IMR-90 (cell line): ENCODE measurements at regions not wholly inside any gene's neighbourhood (a gene's known extent, or its start where the extent isn't known, plus 50 kb on each side); places are given as distances from the start of the nearest gene placed in this dataset.

Experiments used
- ATAC-seq: fragments of 200-7000 bp; cut with Tn5 transposase; 2 replicates; pipeline ENCODE4 v1.9.1; 2020; ENCODE audit warnings: low read depth, mild to moderate bottlenecking, moderate library complexity
- BruUV-seq: library from RNA; stranded (reverse); fragments of 400-500 nt; replicated peaks from 2 replicates; lab custom pipeline; 2021; lab: Mats Ljungman, UMichigan
- CTCF ChIA-PET: fragments of 300-600 bp; formaldehyde crosslinking; extraction: SDS; loops from one replicate; lab custom pipeline; 2021; ENCODE audit warnings: antibody characterized with exemption; lab: Yijun Ruan, JAX
- POLR2A ChIA-PET: fragments of 300-600 bp; sonication (Branson Sonifier 250); formaldehyde crosslinking; loops from one replicate; lab custom pipeline; 2022; ENCODE audit warnings: antibody characterized with exemption; ENCODE audit not compliant: unreplicated experiment; lab: Charles Lee
- DNase-seq: peaks from one replicate; pipeline ENCODE4 v3.0.0; 2013
- H2AFZ ChIP-seq: replicated peaks from 2 replicates; pipeline ENCODE3; 2013; ENCODE audit warnings: low read length, mild to moderate bottlenecking; ENCODE audit not compliant: poor library complexity
- H2AK5ac ChIP-seq: 2 replicates; pipeline ENCODE4 v1.6.1; 2013; ENCODE audit warnings: low read depth, low read length, inconsistent platforms
- H2AK9ac ChIP-seq: replicated peaks from 2 replicates; pipeline ENCODE3; 2013; ENCODE audit warnings: mild to moderate bottlenecking, low read depth, low read length, moderate library complexity; ENCODE audit not compliant: poor library complexity
- H2BK120ac ChIP-seq: 2 replicates; pipeline ENCODE4 v1.6.1; 2013; ENCODE audit warnings: low read depth, low read length, inconsistent platforms
- H2BK15ac ChIP-seq: 3 replicates; pipeline ENCODE4 v1.6.1; 2013; ENCODE audit warnings: low read depth, low read length, inconsistent platforms
- H2BK20ac ChIP-seq: 2 replicates; pipeline ENCODE4 v1.6.1; 2013; ENCODE audit warnings: low read depth, mild to moderate bottlenecking, inconsistent platforms, low read length, moderate library complexity
- H2BK5ac ChIP-seq: 2 replicates; pipeline ENCODE4 v1.6.1; 2013; ENCODE audit warnings: mild to moderate bottlenecking, low read depth, low read length, inconsistent platforms; ENCODE audit not compliant: poor library complexity, severe bottlenecking
- H3K14ac ChIP-seq: replicated peaks from 2 replicates; pipeline ENCODE4 v1.6.1; 2013; ENCODE audit warnings: low read depth, low read length, inconsistent platforms
- H3K18ac ChIP-seq: 2 replicates; pipeline ENCODE4 v1.6.1; 2013; ENCODE audit warnings: low read depth, low read length, control low read depth
- H3K23ac ChIP-seq: 2 replicates; pipeline ENCODE4 v1.6.1; 2013; ENCODE audit warnings: low read depth, low read length, inconsistent platforms
- H3K27ac ChIP-seq: 2 replicates; pipeline ENCODE4 v1.5.1; 2013; ENCODE audit warnings: mild to moderate bottlenecking, control low read depth, low read length; ENCODE audit not compliant: insufficient read depth
- H3K27me3 ChIP-seq: 2 replicates; pipeline ENCODE4 v1.6.1; 2013; ENCODE audit warnings: low read length; ENCODE audit not compliant: control insufficient read depth, insufficient read depth
- H3K36me3 ChIP-seq: 2 replicates; pipeline ENCODE4 v1.6.1; 2013; ENCODE audit warnings: low read length, mixed read lengths; ENCODE audit not compliant: control insufficient read depth, insufficient read depth
- H3K4ac ChIP-seq: 2 replicates; pipeline ENCODE4 v1.6.1; 2013; ENCODE audit warnings: low read depth, low read length, inconsistent platforms
- H3K4me1 ChIP-seq: 2 replicates; pipeline ENCODE4 v1.6.1; 2013; ENCODE audit warnings: low read length, mixed read lengths; ENCODE audit not compliant: control insufficient read depth, insufficient read depth
- H3K4me2 ChIP-seq: 2 replicates; pipeline ENCODE4 v1.6.1; 2013; ENCODE audit warnings: low read depth, mild to moderate bottlenecking, control low read depth, low read length, moderate library complexity
- H3K4me3 ChIP-seq: 2 replicates; pipeline ENCODE4 v1.5.1; 2013; ENCODE audit warnings: low read depth, mild to moderate bottlenecking, control low read depth, low read length, moderate library complexity; ENCODE audit not compliant: insufficient read depth
- H3K56ac ChIP-seq: 2 replicates; pipeline ENCODE4 v1.6.1; 2013; ENCODE audit warnings: low read length, inconsistent platforms; ENCODE audit not compliant: insufficient read depth; ENCODE audit errors: extremely low read depth
- H3K79me1 ChIP-seq, 2 experiments: 2 replicates each; pipeline ENCODE4 v1.6.1; 2013; ENCODE audit warnings: low read length in 2 of 2, inconsistent platforms in 1 of 2, low read depth in 1 of 2
- H3K9ac ChIP-seq: 2 replicates; pipeline ENCODE4 v1.6.1; 2013; ENCODE audit warnings: low read depth, low read length, control low read depth
- H3K9me1 ChIP-seq: 2 replicates; pipeline ENCODE4 v1.6.1; 2013; ENCODE audit warnings: low read length, inconsistent platforms; ENCODE audit not compliant: insufficient read depth
- H3K9me3 ChIP-seq: 2 replicates; pipeline ENCODE4 v1.6.1; 2013; ENCODE audit warnings: low read length; ENCODE audit not compliant: control insufficient read depth, insufficient read depth
- H4K20me1 ChIP-seq: 2 replicates; pipeline ENCODE4 v1.6.1; 2013; ENCODE audit warnings: low read length, inconsistent platforms; ENCODE audit not compliant: insufficient read depth
- H4K5ac ChIP-seq: 2 replicates; pipeline ENCODE4 v1.6.1; 2013; ENCODE audit warnings: mild to moderate bottlenecking, low read depth, low read length, control low read depth
- H4K8ac ChIP-seq, 2 experiments: 2 replicates each; pipeline ENCODE4 v1.6.1; 2013; ENCODE audit warnings: low read depth in 2 of 2, low read length in 2 of 2, control low read depth in 1 of 2, inconsistent platforms in 1 of 2
- H4K91ac ChIP-seq: 2 replicates; pipeline ENCODE4 v1.6.1; 2013; ENCODE audit warnings: low read depth, low read length, inconsistent platforms; ENCODE audit not compliant: insufficient read depth
- BHLHE40 ChIP-seq: fragments of 150-350 bp; IDR thresholded peaks from 2 replicates; pipeline ENCODE4 v1.6.1; 2016; ENCODE audit warnings: mild to moderate bottlenecking, low read depth, low read length
- CEBPB ChIP-seq: IDR thresholded peaks from 2 replicates; pipeline ENCODE4 v1.6.1; 2012; ENCODE audit warnings: low read depth, low read length, improper control_type of control experiment
- CHD1 ChIP-seq: IDR thresholded peaks from 2 replicates; pipeline ENCODE4 v1.6.1; 2012; ENCODE audit warnings: low read depth, low read length, improper control_type of control experiment
- CTCF ChIP-seq: conservative IDR thresholded peaks from 2 replicates; pipeline ENCODE4 v1.5.1; 2012; ENCODE audit warnings: mild to moderate bottlenecking, low read depth, low read length, improper control_type of control experiment
- ELK1 ChIP-seq: fragments of 150-350 bp; IDR thresholded peaks from 2 replicates; pipeline ENCODE4 v1.6.1; 2016; ENCODE audit warnings: low read depth, mild to moderate bottlenecking, low read length, moderate library complexity, borderline replicate concordance
- FOS ChIP-seq: fragments of 150-350 bp; IDR thresholded peaks from 2 replicates; pipeline ENCODE4 v1.6.1; 2016; ENCODE audit warnings: low read depth, low read length
- MAFK ChIP-seq: IDR thresholded peaks from 2 replicates; pipeline ENCODE4 v1.6.1; 2012; ENCODE audit warnings: low read depth, low read length, improper control_type of control experiment
- MAZ ChIP-seq: IDR thresholded peaks from 2 replicates; pipeline ENCODE4 v1.6.1; 2012; ENCODE audit warnings: low read depth, mild to moderate bottlenecking, low read length, improper control_type of control experiment, moderate library complexity, borderline replicate concordance
- MXI1 ChIP-seq: IDR thresholded peaks from 2 replicates; pipeline ENCODE4 v1.6.1; 2012; ENCODE audit warnings: low read depth, mild to moderate bottlenecking, low read length, moderate library complexity, borderline replicate concordance
- NFE2L2 ChIP-seq: fragments of 150-350 bp; IDR thresholded peaks from 2 replicates; pipeline ENCODE4 v1.6.1; 2016; ENCODE audit warnings: low read depth, mild to moderate bottlenecking, low read length
- POLR2A ChIP-seq: IDR thresholded peaks from 2 replicates; pipeline ENCODE4 v1.6.1; 2012; ENCODE audit warnings: mild to moderate bottlenecking, low read depth, low read length
- RAD21 ChIP-seq: IDR thresholded peaks from 2 replicates; pipeline ENCODE4 v1.6.1; 2012; ENCODE audit warnings: low read length, improper control_type of control experiment
- RCOR1 ChIP-seq: IDR thresholded peaks from 2 replicates; pipeline ENCODE4 v1.6.1; 2012; ENCODE audit warnings: mild to moderate bottlenecking, low read length, improper control_type of control experiment; ENCODE audit not compliant: insufficient replicate concordance
- RFX5 ChIP-seq: IDR thresholded peaks from 2 replicates; pipeline ENCODE4 v1.8.0; 2012; ENCODE audit warnings: low read depth, mild to moderate bottlenecking, low read length, moderate library complexity
- SMC3 ChIP-seq: fragments of 150-350 bp; IDR thresholded peaks from 2 replicates; pipeline ENCODE4 v1.6.1; 2016; ENCODE audit warnings: low read depth, mild to moderate bottlenecking, antibody characterized with exemption, low read length, moderate library complexity
- USF2 ChIP-seq: fragments of 150-350 bp; IDR thresholded peaks from 2 replicates; pipeline ENCODE4 v1.6.1; 2017; ENCODE audit warnings: mild to moderate bottlenecking, antibody characterized with exemption, low read length, low read depth
- WGBS, 2 experiments: methylation state at CpG; one replicate each; pipeline versions ENCODE4 v1.1.5 to v1.1.7; 2013; ENCODE audit warnings: missing lambda C conversion rate in 2 of 2; ENCODE audit not compliant: insufficient read length in 1 of 2; ENCODE audit errors: extremely low coverage in 2 of 2; 5-methylcytosine and 5-hydroxymethylcytosine counted together
- dilution Hi-C: fragments of 300-500 bp; cut with HindIII; formaldehyde crosslinking; loops from one replicate; pipeline ENCODE4 v1.14.3; 2018; ENCODE audit warnings: low sequenced_read_pairs; ENCODE audit not compliant: unreplicated experiment
- in situ Hi-C: fragments of 300-500 bp; cut with MboI; formaldehyde crosslinking; loops from 3 replicates; pipeline ENCODE4 v1.14.3; 2019; ENCODE audit warnings: low sequenced_read_pairs, inconsistent platforms, mixed read lengths
- intact Hi-C: fragments of 100-400 bp; cut with micrococcal nuclease; formaldehyde crosslinking; loops from 2 replicates; pipeline ENCODE4 v1.10.0; 2022

GRCh38 chr1:235009074-235009473 is 119.6 kb downstream of the TOMM20 start:
- H3K36me3 ChIP-seq: no peaks in the 10 kb centered on the region
- POLR2A ChIA-PET: no interaction called here
- H2AK9ac ChIP-seq: no peak overlapping the region
- H3K4me1 ChIP-seq: peaks cover 10% of the 10 kb centered on the region
- BruUV-seq: no TSS peak
- no peak overlapping the region for H3K9ac ChIP-seq
- H3K23ac ChIP-seq: no peak overlapping the region
- no peak overlapping the region for H3K4ac ChIP-seq
- H4K91ac ChIP-seq: no peak overlapping the region
- DNase-seq (no peak), ATAC-seq (no peak)
- H4K5ac ChIP-seq: no peak overlapping the region
- no peaks in the 10 kb centered on the region for H4K20me1 ChIP-seq
- H3K27ac ChIP-seq: no peak overlapping the region
- no peak overlapping the region for H3K56ac ChIP-seq
- peaks cover 5% of the 10 kb centered on the region for H3K9me3 ChIP-seq
- 100% methylated on average over 4 of the region's 7 CpGs; no CpG with 5 or more reads in 1 of the 2 experiments for WGBS, 2 experiments
- intact Hi-C loops: no loop called here
- H2BK120ac ChIP-seq: no peak overlapping the region
- H2BK5ac ChIP-seq: no peak overlapping the region
- H2AFZ ChIP-seq: no peak overlapping the region
- no peak overlapping the region for H2AK5ac ChIP-seq
- no peak overlapping the region for H2BK20ac ChIP-seq
- no peak overlapping the region for H4K8ac ChIP-seq
- no peaks in the 10 kb centered on the region for H3K27me3 ChIP-seq
- no peaks in the 10 kb centered on the region for H3K79me1 ChIP-seq
- no peak overlapping the region for H3K4me2 ChIP-seq
- 0 out of 2 replicates have a peak, but pooled peaks cover 6% of the 10 kb centered on the region for H3K9me1 ChIP-seq
- H3K14ac ChIP-seq: no peak overlapping the region
- no peak overlapping the region for H3K18ac ChIP-seq
- TF ChIP-seq CEBPB (no peak), SMC3 (no peak), CTCF (no peak), NFE2L2 (no peak), ELK1 (no peak), MAZ (no peak), MAFK (no peak), CHD1 (no peak), FOS (no peak), POLR2A (no peak), RFX5 (no peak), BHLHE40 (no peak), RCOR1 (no peak), MXI1 (no peak), RAD21 (no peak), USF2 (no peak)
- dilution Hi-C loops: no loop called here
- CTCF ChIA-PET: no interaction called here
- H2BK15ac ChIP-seq: no peak overlapping the region
- in situ Hi-C loops: no loop called here
- no peak overlapping the region for H3K4me3 ChIP-seq
